HG03039 (cell line): ENCODE measurements at regions not wholly inside any gene's neighbourhood (a gene's known extent, or its start where the extent isn't known, plus 50 kb on each side); places are given as distances from the start of the nearest gene placed in this dataset.
"Not testable (repeated sequence)": the region's sequence is repeated elsewhere in the genome, so short reads cannot be mapped to it uniquely, and the experiment has no call there.

ENCODE experiments used
- ATAC-seq: cut with Tn5 transposase; IDR thresholded peaks from one replicate; pipeline ENCODE4 v1.9.1; 2021; ENCODE audit warnings: mild to moderate bottlenecking, moderate library complexity; ENCODE audit not compliant: unreplicated experiment

DNA sequence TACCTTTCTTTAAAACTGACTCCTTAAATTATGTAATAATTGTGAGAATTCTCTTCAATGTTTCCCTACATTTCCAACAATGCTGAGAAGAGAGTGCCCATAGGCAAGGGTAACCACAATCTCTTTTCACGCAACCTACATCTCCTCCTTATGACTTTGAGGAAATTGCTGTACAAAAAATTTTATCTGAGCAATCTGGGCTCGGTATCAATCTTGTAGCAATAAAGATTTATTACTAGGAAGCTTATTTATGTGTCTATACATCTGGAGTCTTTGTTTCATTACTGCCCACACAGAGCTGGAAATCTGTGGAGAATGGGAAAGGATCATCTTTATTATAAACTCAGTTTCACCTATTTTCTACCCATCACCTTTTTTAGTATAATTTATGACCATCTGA is 913.8 kb upstream of the SORCS1 start:
- ATAC-seq = no peak

DNA sequence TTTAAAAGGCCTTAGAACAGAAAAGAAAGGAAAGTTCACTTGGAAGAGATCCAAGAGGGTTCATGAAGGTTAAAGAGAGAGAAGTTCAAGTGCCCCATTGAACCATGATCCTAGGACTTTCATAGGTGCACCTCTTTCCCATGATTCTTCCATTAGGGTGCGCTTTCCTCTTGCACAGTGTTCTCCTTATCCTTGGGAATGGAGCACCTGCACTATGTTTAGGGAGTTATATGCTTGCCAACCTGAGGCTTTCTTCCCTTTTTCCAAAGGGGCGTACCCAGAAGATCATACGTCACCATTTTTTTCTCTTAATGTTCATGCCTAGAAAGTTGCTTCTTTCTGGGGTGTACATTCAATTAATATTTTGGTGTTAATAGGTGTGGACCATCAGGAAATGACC is 908.0 kb upstream of the SORCS1 start:
- ATAC-seq = no peak

- ATAC-seq = no peak
Measured at GRCh38 chr10:108070789-108071188, 906.3 kb upstream of the SORCS1 start.

GRCh38 chr10:108069096-108069495 is 904.6 kb upstream of the SORCS1 start:
- no peak for ATAC-seq

DNA sequence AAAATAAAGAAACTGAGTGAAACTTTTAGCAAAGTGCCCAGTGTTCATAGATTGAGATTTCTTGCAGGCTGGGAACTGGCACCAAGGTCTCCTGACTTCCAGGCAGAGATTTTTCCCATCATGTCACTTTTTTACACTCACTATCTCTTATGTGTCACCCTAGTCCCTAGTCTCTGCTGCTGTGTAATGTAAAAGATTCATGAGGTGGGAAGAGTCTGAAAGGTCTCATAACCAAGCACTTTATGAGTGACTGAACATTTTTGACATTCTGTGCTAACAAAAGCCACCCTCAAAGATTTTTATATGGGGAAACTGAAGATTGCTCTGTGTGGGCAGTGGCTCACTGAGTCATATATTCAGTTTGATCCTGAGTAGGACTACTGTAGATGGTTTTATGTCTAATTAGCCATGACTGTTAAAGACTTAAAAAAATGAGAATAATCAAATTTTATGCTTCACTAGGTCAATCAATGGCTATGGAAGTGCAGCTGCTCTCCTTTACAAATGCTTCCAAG is 900.3 kb upstream of the SORCS1 start:
- ATAC-seq = no peak

- ATAC-seq = no peak
Measured at GRCh38 chr10:108060246-108060645, 895.7 kb upstream of the SORCS1 start.

- ATAC-seq = no peak
Measured at GRCh38 chr10:108055506-108055905, 891.0 kb upstream of the SORCS1 start.

- no peak for ATAC-seq
Measured at GRCh38 chr10:108052981-108053380, 888.5 kb upstream of the SORCS1 start.

- no peak for ATAC-seq
Measured at GRCh38 chr10:108051218-108051617, 886.7 kb upstream of the SORCS1 start.

GRCh38 chr10:108050626-108051025 is 886.1 kb upstream of the SORCS1 start:
- no peak for ATAC-seq

GRCh38 chr10:108049668-108050067 is 885.2 kb upstream of the SORCS1 start:
- no peak for ATAC-seq

DNA sequence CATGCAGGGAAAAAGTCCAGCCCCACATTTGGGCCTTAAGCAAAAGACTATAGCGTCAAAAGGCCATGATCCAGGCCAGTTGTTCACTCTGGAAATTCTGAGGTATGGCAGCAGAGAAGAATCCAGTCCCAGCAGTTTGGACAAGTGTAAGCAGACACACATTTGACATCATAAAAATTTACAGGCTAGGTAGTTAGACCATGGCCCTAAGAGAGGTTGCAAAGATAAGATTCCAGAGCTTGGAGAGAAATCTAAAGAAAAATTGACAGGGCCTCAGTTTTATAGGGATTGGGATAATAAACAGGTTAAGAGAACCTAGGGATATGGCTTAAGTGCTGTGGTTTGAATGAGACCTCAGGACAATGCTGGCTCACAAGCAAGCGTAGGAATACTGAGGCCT is 884.4 kb upstream of the SORCS1 start:
- no peak for ATAC-seq

DNA sequence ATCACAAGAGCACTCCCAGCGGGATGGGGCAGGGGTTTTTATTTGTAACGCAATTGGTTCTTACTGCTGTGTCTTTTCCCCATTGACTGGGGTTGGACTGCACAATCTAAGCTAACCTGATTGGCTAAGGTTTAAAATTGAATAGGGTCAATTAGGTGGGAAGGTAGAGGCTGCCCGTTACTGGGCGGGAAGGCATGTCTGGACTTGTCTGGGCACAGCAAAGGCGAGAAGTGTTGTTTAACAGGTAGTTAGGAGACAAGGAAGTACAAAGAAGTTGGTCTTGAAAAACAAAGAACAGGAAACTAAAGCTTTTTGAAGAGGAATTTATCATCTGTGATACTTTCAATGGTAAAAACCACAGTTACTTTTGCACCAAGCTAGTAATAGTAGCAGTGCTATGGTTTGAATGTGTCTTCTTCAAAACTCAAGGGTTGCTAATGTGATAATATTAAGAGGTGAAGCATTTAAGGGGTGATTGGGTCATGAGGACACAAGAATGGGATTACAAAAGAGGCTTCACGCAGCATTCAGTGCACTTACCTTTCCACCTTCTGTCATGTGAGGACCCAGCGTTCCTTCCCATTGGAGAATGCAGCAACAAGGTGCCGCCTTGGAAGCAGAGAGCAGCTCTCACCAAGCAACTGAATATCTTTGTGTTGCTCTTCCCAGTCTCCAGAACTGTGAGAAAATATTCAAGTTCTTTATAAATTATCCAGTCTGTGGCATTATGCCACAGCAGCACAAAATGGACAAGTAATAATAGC is 875.5 kb upstream of the SORCS1 start:
- ATAC-seq = no peak

DNA sequence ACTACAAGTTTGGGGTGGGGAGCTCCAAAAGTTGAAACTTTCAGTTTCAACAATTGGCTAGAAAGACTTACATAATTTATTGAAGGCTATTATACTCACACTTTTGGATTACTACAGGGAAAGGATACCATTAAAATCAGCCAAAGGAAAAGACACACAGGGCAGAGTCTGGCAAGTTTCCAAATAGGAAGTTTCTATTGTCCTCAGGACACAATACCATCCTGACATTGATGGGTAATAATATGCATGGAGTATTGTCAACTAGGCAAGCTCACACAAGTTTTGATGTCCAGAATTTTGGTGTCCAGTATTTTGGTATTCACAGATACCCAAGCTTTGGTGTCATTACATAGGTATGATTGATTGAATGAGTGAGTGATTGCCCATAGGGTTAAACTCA is 872.6 kb upstream of the SORCS1 start:
- ATAC-seq = no peak

DNA sequence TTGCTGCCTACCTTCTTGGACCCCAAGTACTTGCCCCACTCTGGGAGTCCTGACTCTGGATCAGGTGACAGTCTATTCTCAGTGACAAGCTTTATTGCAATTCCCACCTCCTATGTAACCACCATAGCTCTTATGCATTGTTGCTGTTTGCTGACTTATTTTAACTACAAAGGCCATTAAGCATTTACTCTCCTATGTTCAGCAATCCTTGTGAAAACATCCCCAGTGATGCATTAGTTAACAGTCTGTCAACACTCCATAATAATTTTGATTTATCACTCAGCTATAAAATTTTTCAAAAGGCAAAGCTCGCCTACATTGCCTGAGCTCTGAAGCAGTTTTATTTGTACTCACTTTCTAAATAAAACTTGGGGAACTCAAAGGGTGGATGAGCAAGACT is 871.8 kb upstream of the SORCS1 start:
- no peak for ATAC-seq

DNA sequence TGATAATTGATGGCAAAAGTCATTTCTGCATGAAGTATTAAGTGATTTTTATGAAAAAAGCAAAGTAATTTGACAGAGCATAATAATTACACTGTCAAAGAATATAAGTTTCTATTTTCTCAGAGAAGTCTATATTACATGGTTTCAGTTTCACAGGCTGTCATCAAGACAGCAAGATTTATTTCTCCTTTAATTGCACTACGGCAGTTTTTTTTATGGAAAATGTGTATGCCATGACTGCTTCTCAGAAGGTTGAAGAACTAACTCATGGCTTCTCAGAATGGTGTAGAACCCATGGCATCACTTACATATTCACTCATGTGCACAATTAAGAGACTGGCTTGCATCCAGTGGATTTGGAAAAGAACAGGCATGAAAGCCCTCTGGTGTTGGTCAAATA is 870.3 kb upstream of the SORCS1 start:
- no peak for ATAC-seq

- not testable (repeated sequence) for ATAC-seq
Measured at GRCh38 chr10:108033518-108033917, 869.0 kb upstream of the SORCS1 start.

GRCh38 chr10:108031505-108031904 is 867.0 kb upstream of the SORCS1 start:
- ATAC-seq = no peak

DNA sequence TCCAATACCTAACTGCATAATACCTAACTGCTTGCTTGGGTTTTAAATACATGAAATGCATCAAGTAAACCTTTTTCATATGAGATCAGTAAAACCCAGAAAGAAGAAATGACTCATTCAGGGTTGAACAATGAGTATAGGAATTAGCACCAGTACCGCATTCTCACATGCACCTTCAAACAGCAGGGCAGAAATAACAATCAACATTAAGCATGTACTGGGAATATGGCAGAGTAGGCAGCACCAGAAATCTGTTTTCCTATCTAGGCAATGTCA is 850.3 kb upstream of the SORCS1 start:
- ATAC-seq = peak; percentile 49

GRCh38 chr10:108014145-108014901 is 849.8 kb upstream of the SORCS1 start:
- no peak for ATAC-seq

- no peak for ATAC-seq
Measured at GRCh38 chr10:108005627-108006026, 841.1 kb upstream of the SORCS1 start.

- ATAC-seq = no peak
Measured at GRCh38 chr10:108003576-108003975, 839.1 kb upstream of the SORCS1 start.
